Breast epithelium (tissue), 3 donors: ENCODE measurements at regions not wholly inside any gene's neighbourhood (a gene's known extent, or its start where the extent isn't known, plus 50 kb on each side); places are given as distances from the start of the nearest gene placed in this dataset.

Experiments used
- CTCF ChIP-seq, 3 donors: fragments of 450-650 bp; IDR thresholded peaks; one replicate each; pipeline ENCODE4 v1.5.1; 2016 to 2017; ENCODE audit warnings: antibody characterized with exemption in 3 of 3, mild to moderate bottlenecking in 3 of 3, moderate library complexity in 3 of 3
- POLR2A ChIP-seq: fragments of 450-650 bp; IDR thresholded peaks from one replicate; pipeline ENCODE4 v1.6.1; 2016; ENCODE audit warnings: antibody characterized with exemption, mild to moderate bottlenecking, moderate library complexity

DNA sequence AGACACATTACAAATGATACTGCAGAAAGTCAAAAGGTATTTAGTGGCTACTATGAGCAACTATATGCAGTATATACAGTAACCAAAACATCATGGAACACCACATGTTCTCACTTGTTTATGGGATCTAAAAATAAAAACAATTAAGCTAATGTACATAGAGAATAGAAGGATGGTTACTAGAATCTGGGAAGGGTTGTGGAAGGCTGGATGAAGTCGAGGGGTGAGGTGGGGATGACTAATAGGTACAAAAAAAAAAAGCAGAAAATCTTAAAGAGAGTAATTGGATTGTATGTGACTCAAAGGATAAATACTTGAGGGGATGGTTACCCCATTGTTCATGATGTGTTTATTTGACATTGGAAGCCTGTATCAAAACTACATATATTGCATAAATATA, 848.8 kb upstream of the GBE1 start:
- TF ChIP-seq CTCF (IDR thresholded peaks at IDR 0.05) (no peak), POLR2A (no peak)
